Right lobe of liver (tissue), 6 donors: ENCODE measurements at regions not wholly inside any gene's neighbourhood (a gene's known extent, or its start where the extent isn't known, plus 50 kb on each side); places are given as distances from the start of the nearest gene placed in this dataset.
"Not testable (repeated sequence)": the region's sequence is repeated elsewhere in the genome, so short reads cannot be mapped to it uniquely, and the experiment has no call there.

Experiments
- ATAC-seq, 4 donors: fragments of 200-7000 bp; cut with Tn5 transposase; one replicate each; pipeline ENCODE4 v1.9.1; 2020; ENCODE audit warnings: mild to moderate bottlenecking in 4 of 4, moderate library complexity in 4 of 4
- DNase-seq, 3 donors: peaks; one replicate each; pipeline ENCODE4 v3.0.0-alpha.2; 2020
- H3K27ac ChIP-seq, 3 donors: fragments of 200-600 bp; one replicate each; pipeline ENCODE4 v1.8.0; 2022
- H3K27me3 ChIP-seq, 2 donors: fragments of 200-600 bp; one replicate each; pipeline ENCODE4 v1.8.0; 2022
- H3K36me3 ChIP-seq, 4 donors: fragments of 200-600 bp; sonication (generic) in 1 of 4; one replicate each; pipeline versions ENCODE4 v1.5.1 to v1.8.0; 2017 to 2022; ENCODE audit warnings: control low read depth in 1 of 4
- H3K4me1 ChIP-seq, 4 donors: fragments of 200-600 bp; sonication (generic) in 1 of 4; one replicate each; pipeline versions ENCODE4 v1.5.1 to v1.8.0; 2017 to 2022; ENCODE audit warnings: control low read depth in 1 of 4
- H3K4me3 ChIP-seq, 3 donors: fragments of 200-600 bp; one replicate each; pipeline ENCODE4 v1.8.0; 2022
- H3K9me3 ChIP-seq, 4 donors: fragments of 200-600 bp; sonication (generic) in 1 of 4; one replicate each; pipeline versions ENCODE4 v1.5.1 to v1.8.0; 2017 to 2022; ENCODE audit warnings: control low read depth in 1 of 4
- CTCF ChIP-seq, 4 donors: fragments of 200-600 bp in 3 of 4; fragments of 450-650 bp in 1 of 4; IDR thresholded peaks; one replicate each; pipeline versions ENCODE4 v1.5.1 to v1.8.0; 2016 to 2022; ENCODE audit warnings: antibody characterized with exemption in 4 of 4, mild to moderate bottlenecking in 2 of 4
- POLR2A ChIP-seq: fragments of 450-650 bp; IDR thresholded peaks from one replicate; pipeline ENCODE4 v1.6.1; 2017; ENCODE audit warnings: antibody characterized with exemption, mild to moderate bottlenecking
- WGBS: methylation state at CpG from one replicate; pipeline ENCODE4 v1.1.6; 2018; ENCODE audit warnings: low coverage, low lambda C conversion rate; ENCODE audit not compliant: insufficient coverage; ENCODE audit errors: missing lambda C conversion rate; 5-methylcytosine and 5-hydroxymethylcytosine counted together
- intact Hi-C, 2 donors: fragments of 100-400 bp; cut with DNase I; formaldehyde crosslinking; loops; one replicate each; pipeline versions ENCODE4 v1.11.2 to v1.14.1; 2022
- donor health status: DM: no; HTN: yes; CAD: no.
- donor health status: DM: no; HTN: no; CAD: no.
- donor health status: DM: no; HTN: no; CAD: no.
- donor health status: DM: no; HTN: yes; CAD: no.
- donor health status: DM: no; HTN: yes; CAD: no.

- no peak for ATAC-seq
- intact Hi-C loops: no loop called here
- WGBS: 64% methylated on average over 3 of the region's 3 CpGs
- TF ChIP-seq CTCF (IDR thresholded peaks at IDR 0.05) (no peak), POLR2A (no peak)
- H3K27me3 ChIP-seq: no peaks in the 10 kb centered on the region
- no peaks in the 10 kb centered on the region for H3K9me3 ChIP-seq
- H3K36me3 ChIP-seq: no peaks in the 10 kb centered on the region
- DNase-seq: no peak
- H3K4me1 ChIP-seq: no peaks in the 10 kb centered on the region
- H3K4me3 ChIP-seq: no peak overlapping the region
- H3K27ac ChIP-seq: no peak overlapping the region
Observed at GRCh38 chrX:7635604-7636003, 207.4 kb upstream of the VCX start.

GRCh38 chrX:7620560-7620959 lies 222.4 kb upstream of the VCX start:
- 71% methylated on average over 1 of the region's 3 CpGs for WGBS
- TF ChIP-seq POLR2A (no peak), CTCF (IDR thresholded peaks at IDR 0.05) (no peak)
- Histone ChIP-seq H3K4me3 (no peak overlapping the region), H3K4me1 (no peaks in the 10 kb centered on the region), H3K27ac (no peak overlapping the region), H3K9me3 (no peaks in the 10 kb centered on the region), H3K27me3 (no peaks in the 10 kb centered on the region), H3K36me3 (no peaks in the 10 kb centered on the region)
- intact Hi-C loops: no loop called here
- DNase-seq (no peak), ATAC-seq (no peak)

GRCh38 chrX:7617994-7618393 lies 225.0 kb upstream of the VCX start:
- DNase-seq (no peak), ATAC-seq (no peak)
- Histone ChIP-seq H3K36me3 (no peaks in the 10 kb centered on the region), H3K4me3 (no peak overlapping the region), H3K4me1 (no peaks in the 10 kb centered on the region), H3K27me3 (no peaks in the 10 kb centered on the region), H3K9me3 (no peaks in the 10 kb centered on the region), H3K27ac (no peak overlapping the region)
- intact Hi-C loops: no loop called here
- 68% methylated on average over 3 of the region's 3 CpGs for WGBS
- TF ChIP-seq POLR2A: no peak
- no peak for TF ChIP-seq CTCF (IDR thresholded peaks at IDR 0.05)

DNA sequence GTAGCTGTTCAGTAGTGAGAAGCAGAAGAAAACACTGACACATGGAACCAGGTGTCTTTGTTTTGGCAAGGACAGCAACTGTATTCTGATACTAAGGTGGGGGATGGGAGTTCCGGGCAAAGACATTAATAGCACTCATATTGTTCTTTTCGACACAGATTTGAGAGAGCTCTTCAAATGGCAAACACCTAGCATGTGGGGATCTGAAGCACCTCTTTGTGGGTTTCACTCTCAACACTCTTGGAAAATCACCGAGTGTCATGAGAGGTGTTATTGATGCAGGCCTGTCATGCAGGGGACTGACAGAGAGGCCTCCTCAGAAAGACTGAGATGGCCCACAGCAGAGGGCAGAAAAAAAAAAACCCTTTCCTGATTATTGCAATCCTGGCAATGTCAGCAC lies 228.4 kb upstream of the VCX start:
- intact Hi-C loops: no loop called here
- 59% methylated on average over 3 of the region's 3 CpGs for WGBS

DNA sequence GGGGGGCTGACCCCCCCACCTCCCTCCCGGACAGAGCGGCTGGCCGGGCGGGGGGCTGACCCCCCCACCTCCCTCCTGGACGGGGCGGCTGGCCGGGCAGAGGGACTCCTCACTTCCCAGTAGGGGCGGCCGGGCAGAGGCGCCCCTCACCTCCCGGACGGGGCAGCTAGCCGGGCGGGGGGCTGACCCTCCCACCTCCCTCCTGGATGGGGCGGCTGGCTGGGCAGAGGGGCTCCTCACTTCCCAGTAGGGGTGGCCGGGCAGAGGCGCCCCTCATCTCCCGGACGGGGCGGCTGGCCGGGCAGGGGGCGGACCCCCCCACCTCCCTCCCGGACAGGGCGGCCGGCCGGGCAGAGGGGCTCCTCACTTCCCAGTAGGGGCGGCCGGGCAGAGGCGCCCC lies 234.3 kb upstream of the VCX start:
- H3K27ac ChIP-seq, H3K4me1 ChIP-seq, H3K4me3 ChIP-seq, H3K9me3 ChIP-seq, intact Hi-C loops, DNase-seq, H3K36me3 ChIP-seq, ATAC-seq, H3K27me3 ChIP-seq: not testable (repeated sequence)
- WGBS: no CpG with 5 or more reads among the region's 29 CpGs

More for the DNA sequence above, 228.4 kb upstream of the VCX start:
- Histone ChIP-seq H3K27me3 (no peaks in the 10 kb centered on the region), H3K4me1 (no peaks in the 10 kb centered on the region), H3K27ac (no peak overlapping the region), H3K4me3 (no peak overlapping the region), H3K9me3 (no peaks in the 10 kb centered on the region), H3K36me3 (no peaks in the 10 kb centered on the region)
- DNase-seq: no peak
- TF ChIP-seq CTCF (IDR thresholded peaks at IDR 0.05) (no peak), POLR2A (no peak)
- no peak for ATAC-seq
